ENCODE measurements at regions not wholly inside any gene's neighbourhood (a gene's known extent, or its start where the extent isn't known, plus 50 kb on each side); places are given as distances from the start of the nearest gene placed in this dataset.
"Not testable (repeated sequence)": the region's sequence is repeated elsewhere in the genome, so short reads cannot be mapped to it uniquely, and the experiment has no call there.

DNA sequence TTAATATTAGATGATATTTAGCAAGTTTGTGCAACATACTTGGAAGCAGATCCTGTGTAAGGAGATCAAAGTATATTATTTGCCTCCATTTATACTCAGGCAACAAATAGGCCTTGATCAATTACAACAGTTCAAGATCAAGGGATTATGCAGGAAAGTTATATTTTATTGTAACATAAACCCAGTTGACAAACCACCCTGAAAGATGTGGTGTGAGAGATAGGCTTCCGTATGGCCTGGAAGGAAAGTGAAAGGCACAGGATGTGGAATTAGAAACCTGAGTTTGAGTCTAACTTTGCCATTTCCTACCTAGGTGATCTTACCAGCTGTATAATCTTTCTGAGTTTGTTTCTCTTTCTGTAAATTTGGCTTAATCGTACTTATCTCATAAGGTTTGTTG, 284.1 kb downstream of the BMP4 start:
- no peak for DNase-seq (ENCODE audit: low read depth, low spot score)

DNA sequence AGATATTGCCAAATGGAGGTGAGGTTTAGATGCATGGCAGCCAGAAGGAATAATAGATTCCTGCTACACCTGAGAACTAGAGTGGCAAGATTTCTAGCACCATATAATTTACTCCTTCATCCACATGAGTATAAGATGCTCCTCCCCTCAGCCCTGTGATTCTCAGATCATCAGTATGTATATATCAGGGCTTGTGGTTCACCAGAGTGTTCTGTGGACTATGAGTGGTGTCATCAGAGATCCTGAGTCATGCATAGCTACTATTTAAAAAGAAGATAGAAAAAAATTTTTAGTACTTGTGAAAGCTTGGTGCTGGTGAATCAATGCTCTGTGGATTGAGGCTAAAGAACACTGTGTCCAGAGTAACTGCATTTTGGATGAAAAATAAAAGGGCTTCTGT, 285.9 kb downstream of the BMP4 start:
- no peak for DNase-seq (ENCODE audit: low read depth, low spot score)

DNA sequence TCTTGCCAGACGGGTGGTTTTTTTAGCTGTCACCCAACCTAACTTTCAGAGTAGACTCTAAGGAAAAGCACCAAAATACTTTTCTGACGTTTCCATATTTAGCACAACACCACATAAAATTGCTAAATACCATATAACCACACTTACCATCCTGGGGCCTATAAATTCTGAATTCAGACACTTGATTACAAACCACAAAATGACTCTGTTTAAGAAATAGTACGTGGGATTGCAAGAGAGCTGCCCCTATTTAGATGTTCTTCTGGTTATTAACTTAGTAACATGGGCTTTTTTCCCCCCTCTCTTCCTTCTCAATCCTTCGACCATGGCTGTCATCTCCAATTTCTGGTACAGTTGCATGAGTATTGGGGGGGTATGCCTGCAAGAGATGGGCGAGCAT, 287.7 kb downstream of the BMP4 start:
- DNase-seq (ENCODE audit: low read depth, low spot score) = no peak

DNA sequence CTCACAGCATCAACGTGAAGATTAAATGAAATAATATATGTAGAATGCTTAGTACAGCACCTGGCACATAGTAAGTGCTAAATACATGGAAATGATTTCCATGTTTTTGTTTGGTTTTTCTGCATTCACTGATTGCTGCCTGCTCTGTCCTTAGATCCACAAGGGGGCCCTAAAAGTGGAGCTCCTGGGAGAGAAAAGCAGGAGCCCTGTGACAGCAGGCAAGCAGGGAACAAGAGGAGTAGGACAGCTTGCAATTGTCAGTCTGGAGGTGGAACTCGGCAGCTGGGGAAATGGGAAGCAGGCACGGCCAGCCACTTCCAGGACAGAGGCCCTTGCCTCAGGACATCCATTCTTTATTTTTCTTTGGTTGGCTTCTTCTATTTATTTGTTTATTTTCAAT, 292.9 kb downstream of the BMP4 start:
- DNase-seq (ENCODE audit: low read depth, low spot score) = peak; percentile 1

DNA sequence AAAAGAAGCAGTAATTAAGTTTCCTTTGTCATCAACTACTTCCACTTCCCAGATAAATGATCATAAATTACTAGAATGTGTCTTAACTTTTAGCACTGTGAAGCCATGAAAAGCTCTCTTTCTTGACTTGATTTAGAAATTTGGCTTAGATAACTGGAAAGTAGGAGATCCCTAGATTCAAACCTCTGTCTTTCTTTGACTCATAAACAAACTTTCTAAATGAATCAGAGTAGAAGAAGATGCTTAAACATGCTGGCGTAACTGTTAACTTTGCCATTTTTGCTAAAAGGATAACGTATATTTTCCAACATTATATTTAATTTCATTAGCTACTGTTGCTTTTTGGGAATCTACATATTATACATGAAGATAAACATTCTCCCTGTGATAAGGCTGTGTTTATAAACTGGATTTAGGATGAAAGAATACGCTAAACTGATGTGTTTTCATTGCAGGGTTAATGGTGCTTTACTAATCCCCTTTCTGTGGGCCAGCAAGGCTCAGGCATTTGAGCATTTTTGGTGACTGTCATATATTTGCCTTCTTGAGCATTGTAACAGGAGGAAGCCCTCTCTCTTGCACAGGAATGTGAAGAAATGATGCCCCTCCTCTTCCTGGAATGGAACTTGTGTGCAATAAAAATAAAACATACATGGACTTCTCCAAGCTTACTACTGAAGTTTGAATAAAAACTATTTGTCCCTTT, 301.4 kb downstream of the BMP4 start:
- no peak for DNase-seq (ENCODE audit: low read depth, low spot score)

DNA sequence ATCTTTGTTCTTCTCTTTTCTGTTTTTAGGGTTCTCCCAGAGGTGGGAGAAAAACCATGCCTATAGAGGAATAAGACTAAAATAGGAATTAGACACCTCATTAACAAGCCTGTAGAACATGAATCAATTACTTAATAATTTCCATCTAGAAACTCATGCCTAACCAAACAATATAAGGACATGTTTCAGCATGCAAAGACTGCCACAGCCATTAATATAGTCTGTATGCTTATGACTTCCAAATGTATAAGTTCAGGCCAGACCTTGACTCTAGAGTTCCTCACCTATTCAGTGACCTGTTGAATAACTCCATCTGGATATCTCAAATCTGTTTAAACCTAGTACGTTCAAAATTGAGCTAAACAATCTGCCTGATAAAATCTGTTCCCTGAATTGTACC, 304.6 kb downstream of the BMP4 start:
- no peak for DNase-seq (ENCODE audit: low read depth, low spot score)

DNA sequence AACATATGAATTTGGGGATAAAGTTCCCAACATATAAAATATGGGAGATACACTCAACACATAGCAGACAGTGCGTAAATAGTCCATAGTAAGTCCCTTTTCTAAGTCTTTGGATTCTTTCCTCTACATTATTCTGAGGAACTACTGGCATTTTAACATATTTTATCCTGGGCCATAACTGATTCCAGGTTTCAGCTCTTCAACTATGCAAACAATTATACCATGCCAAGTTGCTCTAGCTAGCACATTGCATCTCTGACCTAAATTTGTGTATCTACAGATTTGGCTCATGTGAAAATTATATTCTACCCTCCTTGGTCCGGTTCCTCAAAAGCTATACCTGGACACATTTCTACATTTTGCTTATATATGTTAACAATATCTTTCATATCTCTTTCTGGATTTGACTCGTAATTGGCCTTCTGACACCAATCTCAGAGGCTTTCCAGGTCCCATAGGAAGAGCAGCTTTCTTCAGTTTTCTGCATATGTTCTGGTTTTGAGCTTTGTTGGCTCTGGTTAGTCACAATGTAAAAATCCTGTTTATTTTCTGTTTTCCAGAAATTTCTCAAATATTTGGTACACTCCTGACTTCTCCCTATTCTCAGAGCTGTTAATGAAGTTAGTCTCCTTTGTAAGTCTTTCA, 305.4 kb downstream of the BMP4 start:
- DNase-seq (ENCODE audit: low read depth, low spot score) = no peak

DNA sequence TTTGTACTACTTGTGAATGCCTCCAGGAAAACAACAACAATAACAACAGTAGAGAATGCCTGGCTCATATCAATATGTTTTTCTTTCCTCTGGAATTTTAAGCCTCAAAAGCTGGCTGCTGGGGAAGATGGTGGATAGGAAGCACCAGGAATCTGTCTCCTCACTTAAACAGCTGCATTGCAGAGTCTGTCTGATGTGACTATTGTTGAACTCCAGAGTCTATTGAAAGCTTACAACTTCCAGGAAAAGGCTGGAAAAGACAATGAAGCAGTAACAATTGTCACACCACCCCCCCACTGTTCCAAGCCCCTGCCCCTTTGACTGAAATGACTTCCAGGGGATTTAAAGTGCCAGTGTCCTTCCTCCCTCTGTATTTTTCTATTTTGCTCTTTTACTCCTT, 309.7 kb downstream of the BMP4 start:
- DNase-seq (ENCODE audit: low read depth, low spot score) = no peak

DNA sequence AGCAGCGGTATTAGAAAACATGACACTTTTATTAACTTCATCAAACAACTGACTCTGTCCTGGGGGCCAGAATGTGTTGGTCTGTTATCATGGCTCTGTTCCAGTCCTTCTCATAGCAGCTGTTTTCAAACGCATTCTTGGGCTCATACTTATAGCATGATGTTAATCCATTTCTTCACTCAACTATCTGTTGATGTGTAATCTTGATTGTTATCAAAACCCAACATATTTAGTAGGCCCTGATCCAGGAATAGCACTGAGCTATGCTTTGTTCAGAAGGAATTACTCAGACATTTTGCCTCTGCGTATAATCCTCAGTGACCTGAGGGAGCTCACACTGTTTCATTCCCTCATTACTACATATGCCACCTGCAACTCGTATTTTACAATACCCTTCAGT, 315.9 kb downstream of the BMP4 start:
- no peak for DNase-seq (ENCODE audit: low read depth, low spot score)

DNA sequence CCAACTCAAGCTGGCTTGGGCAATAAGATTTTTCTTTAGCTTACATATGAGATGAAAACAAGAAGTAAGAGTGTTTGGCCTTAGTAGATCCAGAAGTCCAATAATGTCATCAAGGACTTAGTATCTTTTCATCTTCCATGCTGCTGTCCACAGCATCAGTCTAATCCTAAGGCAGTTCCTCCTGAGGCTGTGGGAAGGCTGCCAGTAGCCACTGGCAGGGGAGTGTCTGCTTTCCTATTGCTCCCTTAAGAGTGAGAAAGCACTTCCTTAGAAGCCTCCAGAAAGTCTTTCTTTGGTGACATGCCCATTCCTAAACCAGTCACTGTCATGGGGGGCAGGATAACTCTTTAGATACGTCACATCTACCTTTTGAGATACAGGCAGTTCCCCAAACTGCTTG, 317.7 kb downstream of the BMP4 start:
- DNase-seq (ENCODE audit: low read depth, low spot score) = no peak

DNA sequence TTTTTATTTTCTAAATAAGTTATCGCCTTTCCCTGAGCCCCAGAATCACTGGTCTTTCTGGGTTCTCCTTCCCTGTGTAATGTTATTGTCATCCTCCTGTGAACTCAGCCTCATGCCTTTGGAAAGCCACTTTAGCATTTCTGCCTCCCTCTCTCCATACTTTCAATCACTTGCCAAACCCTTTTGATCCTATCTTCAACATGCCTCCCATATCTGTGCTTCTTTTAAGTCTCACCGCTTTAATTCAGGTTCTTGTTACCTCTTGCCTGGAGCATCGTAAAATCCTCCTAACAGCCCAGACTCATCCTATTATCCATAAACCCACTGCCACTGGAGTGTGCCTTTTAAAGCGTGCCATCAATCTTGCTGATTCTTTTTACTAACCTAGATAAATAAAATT, 321.8 kb downstream of the BMP4 start:
- no peak for DNase-seq (ENCODE audit: low read depth, low spot score)

DNA sequence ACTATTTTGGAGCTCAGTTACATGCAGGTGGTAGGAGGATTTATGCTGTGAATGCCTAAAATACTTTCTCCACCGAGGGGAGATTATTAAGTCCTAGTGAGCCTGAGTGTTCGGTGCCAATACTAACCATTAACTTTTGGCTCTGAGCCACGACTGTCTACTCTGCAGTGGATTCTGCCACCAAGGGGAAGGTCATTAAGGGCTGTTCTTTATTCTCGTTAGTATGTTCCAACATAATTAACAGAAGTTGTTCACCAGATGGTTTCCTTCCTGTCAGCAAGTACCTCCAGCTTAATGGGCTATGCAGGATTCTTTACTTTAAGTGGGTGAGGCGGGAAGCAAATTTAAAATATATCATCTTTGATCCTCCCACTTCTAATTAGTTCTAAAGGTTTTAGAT, 326.3 kb downstream of the BMP4 start:
- DNase-seq (ENCODE audit: low read depth, low spot score) = no peak

DNA sequence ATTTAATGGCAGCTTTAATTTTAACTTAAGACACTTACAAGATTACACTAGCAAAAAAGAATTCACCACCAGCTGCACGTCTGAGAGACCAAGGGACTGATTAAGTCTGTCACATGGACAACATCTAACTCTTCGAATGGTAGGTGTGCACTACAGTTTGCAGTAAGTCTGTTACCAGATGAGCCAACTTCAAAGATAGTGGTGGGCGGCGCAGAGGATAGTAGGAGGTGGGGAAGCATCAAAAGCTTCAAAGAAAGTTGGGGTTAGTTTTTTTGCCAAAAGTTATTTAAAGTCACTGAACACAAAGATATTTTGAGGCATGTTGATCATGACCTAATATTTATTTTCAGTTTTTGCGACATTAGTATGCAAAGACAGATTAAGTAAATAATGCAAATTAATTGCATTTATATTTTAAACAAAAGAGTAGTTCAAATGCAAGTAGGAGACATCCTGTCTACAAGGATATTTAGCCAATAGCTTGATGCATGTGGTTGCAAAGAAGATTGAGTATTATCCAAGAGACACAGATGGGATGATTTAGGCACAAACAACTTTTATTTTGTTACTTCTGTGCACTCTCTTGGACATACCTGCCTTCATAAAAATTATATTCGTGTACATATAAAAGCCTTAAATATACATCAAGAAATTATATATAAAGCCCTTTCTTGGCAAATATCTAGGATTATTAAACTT, 327.7 kb downstream of the BMP4 start:
- no peak for DNase-seq (ENCODE audit: low read depth, low spot score)

DNA sequence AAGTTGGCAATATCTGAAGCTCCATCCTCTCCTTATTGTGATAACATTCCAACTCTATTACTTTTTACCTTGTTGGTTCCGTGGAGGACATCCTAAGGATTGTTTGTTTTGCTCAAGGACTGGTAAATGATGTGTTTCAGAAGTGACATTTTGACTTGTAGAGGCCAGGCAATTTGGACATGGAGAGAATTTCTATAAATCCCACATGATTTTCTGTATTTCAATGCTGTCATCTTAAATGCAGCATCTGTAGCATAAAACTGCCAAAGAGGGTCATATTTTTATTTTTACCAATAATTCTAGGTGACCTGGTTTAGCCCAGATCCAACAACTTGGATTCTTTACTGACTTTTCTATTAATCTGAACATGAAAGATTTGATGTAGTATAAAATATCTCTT, 328.4 kb downstream of the BMP4 start:
- DNase-seq (ENCODE audit: low read depth, low spot score) = no peak

DNA sequence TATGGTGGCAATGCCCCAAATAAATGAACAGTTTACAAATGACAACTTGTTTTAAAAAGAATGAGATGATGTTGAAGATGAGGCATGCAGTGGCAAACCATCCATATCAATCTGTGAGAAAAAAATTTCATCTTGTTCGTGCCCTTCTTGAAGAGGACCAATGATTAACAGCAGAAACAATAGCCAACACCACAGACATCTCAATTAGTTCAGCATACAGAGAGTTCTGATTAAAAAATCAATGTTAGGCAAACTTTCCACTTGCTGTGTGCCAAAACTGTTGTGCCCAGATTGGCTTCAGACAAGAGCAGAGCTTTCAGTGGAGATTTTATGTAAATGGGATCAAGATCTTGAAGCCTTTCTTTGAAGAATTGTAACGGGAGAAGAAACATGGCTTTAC, 329.9 kb downstream of the BMP4 start:
- DNase-seq (ENCODE audit: low read depth, low spot score) = no peak

DNA sequence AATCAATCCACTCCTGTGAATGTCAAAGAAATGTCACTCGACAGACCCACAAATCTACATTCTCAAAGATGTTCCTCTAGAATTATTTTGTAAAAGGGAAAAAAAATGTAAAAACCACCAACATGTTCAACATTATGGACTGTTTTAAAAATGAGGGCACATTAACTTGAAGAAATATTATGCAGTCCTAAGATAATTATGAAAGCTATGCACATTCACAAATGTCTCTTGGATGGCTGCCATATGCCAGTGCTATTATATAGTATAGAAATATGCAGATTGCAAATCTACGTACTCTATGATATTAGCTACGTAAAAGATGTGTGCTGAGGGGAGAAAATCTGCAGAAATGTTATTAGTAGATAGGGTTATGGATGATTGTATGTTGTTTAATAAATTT, 334.2 kb downstream of the BMP4 start:
- no peak for DNase-seq (ENCODE audit: low read depth, low spot score)

DNA sequence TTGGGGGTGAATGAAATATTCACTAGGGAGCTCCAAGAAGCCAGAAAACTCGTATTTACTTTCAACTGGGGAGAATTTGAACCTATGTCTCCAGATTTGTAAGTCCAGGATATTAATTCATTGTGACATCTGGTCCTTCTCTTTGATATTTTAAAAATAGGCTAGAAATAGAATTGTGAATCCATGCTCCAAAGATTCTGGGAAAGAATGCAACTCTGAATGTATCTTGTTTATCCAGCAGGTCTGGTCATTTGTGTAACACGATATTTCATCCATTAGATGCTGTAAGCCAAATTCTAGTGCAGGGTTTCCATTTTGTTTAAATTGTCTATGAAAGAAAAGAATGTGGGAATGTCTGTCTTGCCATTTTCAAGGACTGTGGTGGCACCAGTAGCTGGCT, 334.7 kb downstream of the BMP4 start:
- DNase-seq (ENCODE audit: low read depth, low spot score) = no peak

DNA sequence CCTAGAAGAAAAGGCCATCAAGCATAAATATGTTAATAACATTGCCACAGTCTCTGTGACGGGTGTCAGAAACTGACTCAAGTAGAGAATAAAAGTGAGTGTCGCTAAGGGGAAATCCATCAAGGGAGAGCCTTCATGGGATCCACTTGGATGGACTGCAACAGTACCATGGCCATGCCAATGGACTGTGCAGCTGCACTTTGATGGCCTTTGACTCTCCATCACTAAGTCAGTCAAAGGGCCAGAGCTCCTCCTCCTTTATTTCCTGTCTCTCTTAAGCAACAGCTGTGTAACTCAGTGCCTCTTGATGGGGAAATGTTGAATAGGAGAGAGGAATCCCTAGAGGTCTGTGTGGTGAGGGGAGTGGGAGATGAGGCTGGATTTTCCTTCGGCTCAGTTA, 335.2 kb downstream of the BMP4 start:
- no peak for DNase-seq (ENCODE audit: low read depth, low spot score)

DNA sequence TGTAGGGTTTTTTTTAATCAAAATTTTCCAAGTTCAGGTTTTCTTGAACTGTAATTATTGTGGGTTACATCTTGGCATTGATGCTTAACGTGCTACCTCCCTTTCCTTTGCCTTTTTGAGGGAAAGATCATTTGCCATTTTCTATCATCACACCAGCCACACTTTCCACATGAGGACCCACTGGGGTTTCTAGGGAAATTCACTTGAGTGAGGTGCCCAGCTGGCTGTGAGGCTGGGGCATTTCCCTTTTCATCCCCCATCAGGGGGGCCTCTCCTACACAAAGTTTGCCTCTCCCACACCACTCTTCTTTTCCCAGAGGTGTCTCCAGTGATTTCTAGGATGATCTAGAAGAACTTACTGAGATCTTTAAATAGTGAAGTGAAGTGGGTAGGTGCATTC, 335.7 kb downstream of the BMP4 start:
- no peak for DNase-seq (ENCODE audit: low read depth, low spot score)

DNA sequence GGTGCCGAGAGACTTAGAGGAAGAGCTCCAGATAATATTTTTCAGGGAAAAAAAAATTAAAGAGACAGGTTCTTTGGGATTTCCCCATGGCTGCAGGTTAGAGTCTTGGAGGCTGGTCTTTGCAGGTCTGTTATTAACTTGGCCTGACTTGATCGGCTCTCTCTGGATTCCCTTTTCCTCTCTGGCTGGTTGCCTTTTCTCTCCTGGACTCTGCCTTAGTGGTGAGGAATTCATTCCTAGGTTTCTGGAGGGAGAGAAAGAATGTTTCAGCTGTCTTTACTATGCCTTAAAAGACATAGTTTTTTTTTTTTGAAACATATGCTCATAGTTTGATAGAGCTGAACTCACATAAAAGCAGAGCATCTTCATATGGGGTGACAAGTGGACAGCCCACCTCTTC, 336.3 kb downstream of the BMP4 start:
- no peak for DNase-seq (ENCODE audit: low read depth, low spot score)

DNA sequence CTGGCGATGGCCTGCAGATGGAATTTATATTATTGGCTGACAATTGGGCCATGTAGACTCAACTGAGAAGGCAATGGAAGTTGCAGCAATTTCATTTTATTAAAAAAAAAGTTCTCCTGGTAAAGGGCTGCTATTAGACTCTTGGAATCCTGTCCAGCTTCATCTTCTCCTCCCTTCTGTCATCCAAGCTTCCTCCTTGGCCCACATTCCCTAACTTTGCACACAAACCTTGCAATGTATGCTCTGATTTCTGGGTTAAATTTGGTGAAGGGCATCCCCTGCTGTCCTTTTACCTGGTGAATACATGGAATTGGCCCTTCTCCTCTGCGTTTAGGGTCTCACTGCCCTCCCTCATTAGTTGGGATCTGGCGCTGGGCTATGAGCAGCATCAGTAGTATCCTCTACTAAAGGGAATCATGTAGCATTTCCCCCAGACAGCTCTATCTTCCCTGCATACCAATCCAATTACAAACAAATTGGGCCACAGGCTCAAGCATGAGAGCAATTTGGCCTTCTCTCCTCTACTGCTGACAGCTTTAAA, 336.9 kb downstream of the BMP4 start:
- DNase-seq (ENCODE audit: low read depth, low spot score) = no peak

DNA sequence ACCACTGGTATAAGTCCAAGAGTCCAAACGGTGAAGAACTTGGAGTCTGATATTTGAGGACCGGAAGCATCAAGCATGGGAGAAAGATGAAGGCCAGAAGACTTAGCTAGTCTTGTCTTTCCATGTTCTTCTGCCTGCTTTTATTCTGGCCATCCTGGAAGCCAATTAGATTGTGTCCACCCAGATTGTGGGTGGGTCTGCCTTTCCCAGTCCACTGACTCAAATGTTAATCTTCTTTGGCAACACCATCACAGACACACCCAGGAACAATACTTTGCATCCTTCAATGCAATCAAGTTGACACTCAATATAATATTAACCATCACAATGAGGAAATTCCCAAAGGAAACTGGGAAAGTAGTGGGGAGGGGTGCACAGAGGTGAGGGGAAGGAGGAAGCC, 340.1 kb downstream of the BMP4 start:
- not testable (repeated sequence) for DNase-seq (ENCODE audit: low read depth, low spot score)

DNA sequence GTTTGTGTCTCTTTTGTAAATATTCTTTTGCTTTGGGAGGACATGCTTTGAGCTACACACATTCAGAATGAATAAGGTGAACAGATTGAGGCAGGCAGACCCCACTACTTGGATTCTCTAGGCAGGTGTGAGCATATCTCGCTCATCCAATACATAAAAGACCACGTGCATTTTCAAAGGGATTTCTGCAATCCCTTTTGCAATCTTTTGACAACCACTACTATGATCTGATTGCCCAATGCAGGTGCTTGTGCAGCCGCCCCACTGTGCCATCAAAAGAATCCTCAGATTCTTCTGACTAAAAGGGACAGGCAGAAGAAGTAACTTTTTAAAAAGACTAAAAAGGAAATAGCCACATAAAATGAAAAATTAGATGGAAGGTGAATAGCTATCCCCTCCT, 341.4 kb downstream of the BMP4 start:
- no peak for DNase-seq (ENCODE audit: low read depth, low spot score)
